ENCODE measurements at regions not wholly inside any gene's neighbourhood (a gene's known extent, or its start where the extent isn't known, plus 50 kb on each side); places are given as distances from the start of the nearest gene placed in this dataset.

DNA sequence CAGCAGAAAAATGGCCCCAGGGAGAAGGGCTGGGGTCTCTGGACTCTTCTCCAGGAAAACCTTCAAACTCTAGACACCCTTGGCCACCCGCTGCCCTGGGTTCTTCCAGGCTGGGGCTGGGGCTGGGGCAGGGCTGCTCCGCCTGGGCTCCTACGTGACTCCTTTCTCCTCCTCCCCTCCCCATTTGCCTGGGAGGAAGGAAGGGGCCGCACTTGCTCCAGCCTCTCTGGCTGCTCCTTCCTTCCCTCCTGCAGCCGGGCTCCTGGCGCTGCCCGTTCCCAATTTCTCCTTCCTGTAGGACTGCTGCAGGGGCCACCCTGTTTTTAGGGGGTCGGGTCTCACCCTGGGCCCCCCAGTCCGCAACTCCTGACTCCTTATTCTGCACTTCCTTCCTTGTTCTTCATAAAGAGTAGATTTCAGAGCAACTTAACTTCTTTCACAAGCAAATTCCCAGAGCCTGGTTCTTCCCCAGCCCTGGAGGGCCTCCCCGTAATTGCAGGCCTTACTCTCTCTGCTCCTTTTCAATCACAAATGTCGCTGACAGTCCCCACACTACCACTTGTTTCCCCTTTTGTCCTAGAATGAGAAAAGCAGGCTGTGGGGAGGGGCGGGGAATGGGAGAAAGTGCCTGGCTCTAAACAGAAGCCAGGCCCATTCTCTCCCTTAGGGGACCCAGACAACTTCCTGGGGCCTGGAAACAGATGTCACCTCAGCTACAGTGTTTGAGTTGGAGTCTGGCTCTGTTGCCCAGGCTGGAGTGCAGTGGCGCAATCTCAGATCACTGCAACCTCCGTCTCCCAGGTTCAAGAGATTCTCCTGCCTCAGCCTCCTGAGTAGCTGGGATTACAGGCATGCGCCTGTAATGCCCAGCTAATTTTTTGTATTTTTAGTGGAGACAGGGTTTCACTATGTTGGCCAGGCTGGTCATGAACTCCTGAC, 137.8 kb downstream of the ENGASE start:
- TF ChIP-seq GATA3 (IDR thresholded peaks at IDR 0.05; ENCODE audit: low read depth, low read length) (no peak), GATA2 (IDR thresholded peaks at IDR 0.05; ENCODE audit: low read depth, low read length) (no peak)

DNA sequence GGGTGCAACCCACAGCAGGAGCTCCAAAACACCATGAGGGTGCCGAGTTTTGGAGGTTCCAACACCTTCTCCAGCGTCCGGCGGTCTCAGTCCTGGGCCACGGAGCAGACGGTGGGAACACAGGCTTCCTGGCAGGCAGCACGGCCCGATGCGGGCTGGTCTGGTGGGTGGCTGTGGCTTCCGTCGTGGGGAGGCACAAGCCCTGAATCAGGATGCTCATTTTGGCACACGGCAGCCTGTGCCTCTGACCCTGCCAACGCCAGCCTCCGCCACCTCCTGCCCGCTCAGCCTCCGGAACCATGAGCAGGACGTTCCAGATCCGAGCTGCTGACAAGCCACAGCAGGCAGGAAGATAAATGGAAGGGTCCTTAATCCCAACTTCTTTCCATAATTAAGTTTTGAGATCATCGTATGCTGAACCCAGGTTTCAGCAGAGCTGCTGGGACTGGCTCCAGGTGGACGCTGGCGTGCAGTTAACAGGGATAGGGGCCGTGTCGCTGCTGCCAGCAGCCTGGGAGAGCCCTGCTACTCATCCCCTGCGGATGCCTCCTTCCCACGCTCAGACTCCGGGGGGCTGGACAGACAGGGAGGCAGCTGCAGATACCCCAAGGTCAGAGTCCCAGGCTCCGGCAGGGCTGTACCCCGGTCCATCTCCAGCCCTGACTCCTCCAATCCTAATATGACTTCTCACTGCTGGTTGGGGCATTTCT, 136.6 kb downstream of the ENGASE start:
- no peak for TF ChIP-seq GATA2 (IDR thresholded peaks at IDR 0.05; ENCODE audit: low read depth, low read length)
- TF ChIP-seq GATA3 (IDR thresholded peaks at IDR 0.05; ENCODE audit: low read depth, low read length), result no peak

DNA sequence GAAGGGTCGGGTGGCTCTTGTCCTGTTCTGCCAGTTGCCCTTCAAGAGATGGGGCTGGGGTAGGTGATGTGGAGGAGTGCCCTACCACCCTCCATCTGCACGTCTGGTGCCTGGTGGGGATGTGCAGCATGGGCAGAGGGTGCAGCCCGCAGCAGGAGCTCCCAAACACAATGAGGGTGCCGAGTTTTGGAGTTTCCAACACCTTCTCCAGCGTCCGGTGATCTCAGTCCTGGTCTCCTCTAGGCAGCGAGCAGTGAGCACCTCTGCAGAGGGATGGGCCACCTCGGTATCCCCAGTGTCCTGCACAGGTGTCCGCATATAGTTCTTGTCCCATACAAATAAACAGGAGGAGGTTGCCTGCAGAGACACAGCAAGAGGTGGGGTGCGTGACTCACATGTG, 136.0 kb downstream of the ENGASE start:
- TF ChIP-seq GATA3 (IDR thresholded peaks at IDR 0.05; ENCODE audit: low read depth, low read length) (no peak), GATA2 (IDR thresholded peaks at IDR 0.05; ENCODE audit: low read depth, low read length) (no peak)

DNA sequence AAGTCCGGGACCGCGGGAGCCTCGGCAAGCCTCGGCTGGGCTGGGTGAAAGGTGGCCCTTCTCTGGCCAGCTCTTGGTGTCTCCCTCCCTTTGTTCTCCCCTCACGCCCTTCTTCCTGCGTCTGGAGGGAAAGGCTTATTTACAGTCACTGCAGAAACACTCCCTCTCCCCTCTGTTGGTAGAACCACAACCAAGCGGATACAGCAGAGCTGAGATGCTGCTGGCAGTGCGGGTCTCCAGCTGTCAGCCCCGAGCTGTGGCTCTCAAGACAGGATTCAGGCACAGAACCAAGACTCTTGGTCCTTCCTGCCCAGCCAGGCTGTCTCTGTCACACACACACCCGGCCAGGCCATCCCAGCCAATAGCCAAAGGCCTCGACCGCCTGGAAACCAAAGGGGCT, 133.3 kb downstream of the ENGASE start:
- TF ChIP-seq GATA3 (IDR thresholded peaks at IDR 0.05; ENCODE audit: low read depth, low read length), result no peak
- no peak for TF ChIP-seq GATA2 (IDR thresholded peaks at IDR 0.05; ENCODE audit: low read depth, low read length)

DNA sequence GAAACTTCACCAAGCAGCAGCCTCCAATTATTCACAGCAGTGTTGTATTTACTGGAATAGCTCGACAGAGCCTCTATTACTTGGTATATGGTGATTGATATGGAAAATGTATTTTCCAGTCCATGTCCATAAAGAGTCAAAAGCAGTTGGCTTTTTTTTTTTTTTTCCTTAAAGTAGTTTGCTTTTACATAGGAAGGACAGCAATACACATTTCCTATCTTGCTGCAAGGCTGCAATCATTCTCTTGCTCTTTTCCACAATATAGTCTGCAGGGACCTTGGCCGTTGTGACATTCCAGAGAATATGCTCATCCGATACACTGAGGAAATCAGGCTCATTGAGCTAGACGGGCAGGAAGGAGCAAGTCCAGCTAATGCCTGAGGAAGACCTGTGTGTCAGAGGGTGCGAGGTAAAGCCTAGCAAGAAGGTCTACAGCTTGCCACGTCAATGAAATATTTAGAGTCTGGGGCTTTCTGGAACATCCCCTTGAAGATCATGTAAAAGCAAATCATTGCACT, 131.1 kb downstream of the ENGASE start:
- TF ChIP-seq GATA2 (IDR thresholded peaks at IDR 0.05; ENCODE audit: low read depth, low read length) (no peak), GATA3 (IDR thresholded peaks at IDR 0.05; ENCODE audit: low read depth, low read length) (no peak)

DNA sequence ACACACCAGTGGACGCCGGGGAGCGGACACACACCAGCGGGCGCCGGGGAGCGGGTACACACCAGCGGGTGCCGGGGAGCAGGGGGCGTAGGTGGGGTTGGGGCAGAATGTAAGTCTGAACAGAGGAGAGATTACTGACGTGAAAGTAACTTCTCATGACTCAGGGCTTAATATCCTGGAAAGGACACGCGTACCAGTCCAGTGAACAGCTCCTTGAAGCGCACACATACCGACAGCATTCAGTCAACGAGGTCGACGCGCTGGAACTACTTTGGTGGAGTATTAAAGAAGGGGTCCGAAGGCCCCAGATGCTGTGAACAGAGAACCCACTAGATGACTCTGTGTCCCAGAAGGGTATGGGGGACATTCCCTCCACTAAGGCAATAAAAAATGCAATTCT, 129.6 kb downstream of the ENGASE start:
- no peak for TF ChIP-seq GATA2 (IDR thresholded peaks at IDR 0.05; ENCODE audit: low read depth, low read length)
- no peak for TF ChIP-seq GATA3 (IDR thresholded peaks at IDR 0.05; ENCODE audit: low read depth, low read length)

DNA sequence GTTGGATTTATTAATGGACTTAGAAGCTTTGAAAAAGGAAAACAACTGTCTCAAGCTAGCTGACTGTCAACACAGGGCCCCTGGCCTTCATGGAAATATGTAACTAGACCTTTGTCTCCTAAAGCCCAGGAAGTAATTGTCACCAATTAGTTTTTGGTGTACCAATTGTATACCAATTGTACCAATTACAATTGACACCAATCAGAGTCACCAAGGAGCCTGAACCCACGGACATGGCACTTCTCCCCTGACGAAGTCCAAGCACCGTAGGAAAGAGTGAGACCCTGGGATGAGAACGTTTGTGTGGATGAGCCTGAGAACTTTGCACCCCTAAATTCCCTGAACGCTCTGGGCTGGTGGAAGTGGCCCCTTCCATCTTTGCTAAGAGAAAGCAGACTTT, 129.0 kb downstream of the ENGASE start:
- TF ChIP-seq GATA2 (IDR thresholded peaks at IDR 0.05; ENCODE audit: low read depth, low read length), result no peak
- no peak for TF ChIP-seq GATA3 (IDR thresholded peaks at IDR 0.05; ENCODE audit: low read depth, low read length)

DNA sequence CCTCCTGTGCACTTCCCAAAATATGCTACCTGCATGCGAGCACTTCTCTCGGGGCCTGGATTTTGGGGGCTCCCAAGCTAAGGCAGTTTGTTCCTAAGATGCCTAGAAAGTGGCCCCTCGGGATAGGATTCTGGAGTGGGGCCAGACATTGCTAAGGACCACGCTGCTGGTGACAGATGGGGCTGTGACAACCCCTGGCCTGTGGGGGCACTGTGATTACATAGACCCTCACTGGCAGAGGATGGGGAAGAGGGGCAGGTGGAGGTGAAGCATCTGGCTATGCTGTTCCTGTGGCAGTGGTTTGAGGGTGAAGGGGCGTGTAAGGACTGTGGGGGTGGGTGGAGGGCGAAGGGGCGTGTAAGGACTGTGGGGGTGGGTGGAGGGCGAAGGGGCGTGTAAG, 128.4 kb downstream of the ENGASE start:
- TF ChIP-seq GATA2 (IDR thresholded peaks at IDR 0.05; ENCODE audit: low read depth, low read length) (no peak), GATA3 (IDR thresholded peaks at IDR 0.05; ENCODE audit: low read depth, low read length) (no peak)

DNA sequence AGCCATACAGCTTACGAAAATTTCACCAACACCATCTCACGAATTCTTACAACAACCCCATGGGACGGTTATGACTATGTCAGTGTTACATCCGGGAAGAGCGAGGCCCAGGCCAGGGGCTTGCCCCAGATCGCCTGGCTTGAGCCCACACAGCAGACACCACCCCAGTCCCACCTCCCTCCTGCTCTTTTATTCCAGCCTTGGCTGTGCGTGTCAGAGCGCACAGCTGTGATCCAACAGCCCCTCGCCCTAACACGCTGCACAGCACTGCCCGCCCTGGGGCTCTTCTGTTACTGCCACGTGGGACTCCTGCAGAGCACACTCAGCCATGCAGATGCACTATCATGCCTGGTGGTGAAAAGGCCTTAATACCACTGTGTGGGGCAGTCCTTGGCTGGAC, 127.9 kb downstream of the ENGASE start:
- TF ChIP-seq GATA3 (IDR thresholded peaks at IDR 0.05; ENCODE audit: low read depth, low read length) (no peak), GATA2 (IDR thresholded peaks at IDR 0.05; ENCODE audit: low read depth, low read length) (no peak)

DNA sequence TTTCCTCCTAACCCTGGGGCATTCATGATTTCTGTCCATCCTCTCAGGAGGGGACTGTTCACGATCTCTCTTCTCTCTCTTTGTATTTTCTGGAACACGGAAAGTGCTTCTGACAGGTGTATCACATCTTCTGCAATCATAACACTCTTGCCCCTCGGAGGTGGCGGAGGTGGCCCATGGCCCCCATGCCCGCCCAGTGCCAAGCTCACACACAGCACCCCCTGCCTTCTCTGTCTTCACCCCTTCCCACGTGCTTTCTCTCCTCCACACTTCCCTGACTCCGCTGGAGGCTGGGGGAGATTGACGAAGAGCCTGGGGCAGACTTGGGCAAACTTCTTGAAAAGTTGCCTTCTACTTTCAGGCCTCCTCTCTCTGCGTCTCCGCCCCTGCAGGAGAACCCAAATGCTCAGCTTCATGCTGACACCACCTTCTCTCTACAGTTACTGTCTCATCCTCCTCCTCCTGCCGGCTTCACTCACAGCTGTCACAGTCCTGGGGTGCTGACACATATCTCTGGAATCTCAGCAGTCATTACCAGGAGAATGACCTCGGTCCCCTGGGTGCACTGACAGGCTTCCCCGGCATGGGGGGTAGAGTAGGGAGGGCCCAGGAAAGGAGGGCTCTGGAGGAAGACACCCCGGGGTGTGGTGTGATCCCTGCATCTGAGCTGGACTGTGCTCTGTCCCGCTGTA, 127.1 kb downstream of the ENGASE start:
- TF ChIP-seq GATA2 (IDR thresholded peaks at IDR 0.05; ENCODE audit: low read depth, low read length) (no peak), GATA3 (IDR thresholded peaks at IDR 0.05; ENCODE audit: low read depth, low read length) (no peak)

DNA sequence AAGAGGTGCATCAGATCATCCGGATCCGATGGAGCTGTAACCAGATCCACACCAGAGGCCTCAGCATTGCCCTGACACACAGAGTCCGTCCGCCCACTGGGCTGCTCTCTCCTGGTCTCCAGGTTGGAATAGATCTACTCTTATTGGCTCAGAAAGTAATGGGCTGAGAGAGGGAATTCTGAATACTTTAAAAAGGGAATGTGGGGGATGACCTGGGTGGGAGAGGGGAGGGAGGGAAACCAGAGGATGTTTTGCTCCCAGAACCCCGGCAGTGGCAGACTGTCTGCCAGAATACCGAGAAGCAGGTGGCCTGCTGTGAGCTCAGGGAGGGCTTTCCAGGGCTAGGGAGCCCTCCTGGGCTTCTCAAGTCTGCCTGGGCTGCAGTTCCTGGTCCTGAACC, 126.5 kb downstream of the ENGASE start:
- TF ChIP-seq GATA2 (IDR thresholded peaks at IDR 0.05; ENCODE audit: low read depth, low read length) (no peak), GATA3 (IDR thresholded peaks at IDR 0.05; ENCODE audit: low read depth, low read length) (no peak)

DNA sequence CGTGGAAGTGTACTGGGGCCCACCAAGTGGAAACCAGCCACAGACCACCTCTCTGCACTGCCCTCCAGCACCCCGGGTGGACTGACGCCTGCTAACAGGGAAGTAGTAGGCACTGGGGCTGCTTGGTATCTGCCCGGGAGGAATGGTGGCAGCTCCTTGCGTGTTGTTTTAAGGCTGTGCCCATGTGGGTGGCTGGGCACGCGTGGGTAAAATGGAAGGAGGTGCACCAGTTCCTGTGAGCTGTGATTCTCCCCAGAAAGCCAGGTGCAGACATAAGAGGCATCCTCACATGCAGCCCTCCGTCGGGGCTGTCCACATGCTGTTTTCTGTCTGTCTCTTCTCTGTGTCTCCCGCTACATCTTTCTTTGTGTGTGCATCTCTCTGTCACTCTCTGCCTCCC, 122.3 kb downstream of the ENGASE start:
- TF ChIP-seq GATA2 (IDR thresholded peaks at IDR 0.05; ENCODE audit: low read depth, low read length) (no peak), GATA3 (IDR thresholded peaks at IDR 0.05; ENCODE audit: low read depth, low read length) (no peak)

DNA sequence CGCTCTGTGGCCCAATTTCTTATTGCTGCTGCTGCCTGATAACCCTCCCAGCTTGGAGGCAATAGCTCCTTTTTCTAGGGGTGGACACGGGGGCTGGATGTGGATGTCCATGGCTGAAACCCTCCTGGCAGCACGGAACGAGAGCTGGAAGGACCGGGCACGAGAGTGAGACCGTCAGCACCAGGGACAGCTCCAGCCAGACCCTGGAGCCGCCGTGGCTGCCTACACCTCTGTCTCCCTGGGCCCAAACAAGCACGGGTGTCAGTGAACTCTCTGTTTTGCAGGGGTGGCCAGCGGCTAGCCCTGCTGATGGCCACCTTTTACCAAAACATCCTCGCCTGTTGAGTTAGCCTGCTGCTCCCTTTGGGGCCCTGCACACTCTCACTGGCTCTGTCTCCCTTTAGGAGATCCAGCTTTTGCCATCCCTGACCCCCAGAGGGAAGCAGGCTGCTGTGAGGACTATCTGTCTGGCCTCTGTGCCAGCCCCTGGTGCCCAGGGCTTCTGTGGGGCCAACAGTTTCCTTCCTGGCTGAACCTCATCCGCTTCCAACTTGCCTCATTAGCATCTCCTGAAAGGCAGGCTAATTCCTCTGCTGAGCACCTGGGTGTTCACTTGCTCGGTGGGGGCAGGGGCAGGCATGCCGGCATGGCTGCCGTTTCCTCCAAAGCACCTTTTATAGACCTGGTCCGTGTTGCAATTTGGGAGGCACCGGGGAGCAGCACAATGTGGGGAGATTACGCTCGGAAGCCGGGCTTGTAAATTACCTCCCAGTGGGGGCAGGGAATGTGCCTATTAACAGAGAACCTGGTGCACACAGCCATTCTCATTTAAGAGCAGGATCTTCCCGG, 118.1 kb downstream of the ENGASE start:
- TF ChIP-seq GATA2 (IDR thresholded peaks at IDR 0.05; ENCODE audit: low read depth, low read length) (no peak), GATA3 (IDR thresholded peaks at IDR 0.05; ENCODE audit: low read depth, low read length) (no peak)

All from SH-SY5Y (cell line).